Breast epithelium (tissue), 4 donors: ENCODE measurements at regions not wholly inside any gene's neighbourhood (a gene's known extent, or its start where the extent isn't known, plus 50 kb on each side); places are given as distances from the start of the nearest gene placed in this dataset.

Experiments
- DNase-seq, 2 donors: peaks; one replicate each; pipeline ENCODE4 v3.0.0-alpha.2; 2019; ENCODE audit warnings: low spot score in 2 of 2
- H3K27ac ChIP-seq, 2 donors: fragments of 200-600 bp; sonication (generic) in 1 of 2; one replicate each; pipeline ENCODE4 v1.5.1; 2016 to 2019; ENCODE audit warnings: mild to moderate bottlenecking in 1 of 2
- H3K27me3 ChIP-seq, 2 donors: fragments of 200-600 bp; sonication (generic) in 1 of 2; one replicate each; pipeline versions ENCODE4 v1.5.1 to v1.6.0; 2017 to 2019; ENCODE audit warnings: control low read depth in 1 of 2, mild to moderate bottlenecking in 1 of 2
- H3K36me3 ChIP-seq: fragments of 200-600 bp; one replicate; pipeline ENCODE4 v1.5.1; 2019
- H3K4me1 ChIP-seq, 2 donors: fragments of 200-600 bp; sonication (generic); one replicate each; pipeline ENCODE4 v1.5.1; 2016 to 2019; ENCODE audit warnings: control low read depth in 1 of 2
- H3K4me3 ChIP-seq, 3 donors: fragments of 200-600 bp; sonication (generic); 1 replicate in 2 of 3; 2 replicates in 1 of 3; pipeline ENCODE4 v1.5.1; 2016 to 2019; ENCODE audit warnings: mild to moderate bottlenecking in 3 of 3, moderate library complexity in 2 of 3
- H3K9me3 ChIP-seq, 2 donors: fragments of 200-600 bp; sonication (generic) in 1 of 2; one replicate each; pipeline ENCODE4 v1.5.1; 2016 to 2019; ENCODE audit warnings: control low read depth in 1 of 2
- CTCF ChIP-seq, 3 donors: fragments of 450-650 bp; IDR thresholded peaks; one replicate each; pipeline ENCODE4 v1.5.1; 2016 to 2017; ENCODE audit warnings: antibody characterized with exemption in 3 of 3, mild to moderate bottlenecking in 3 of 3, moderate library complexity in 3 of 3
- POLR2A ChIP-seq: fragments of 450-650 bp; IDR thresholded peaks from one replicate; pipeline ENCODE4 v1.6.1; 2016; ENCODE audit warnings: antibody characterized with exemption, mild to moderate bottlenecking, moderate library complexity
- POLR2AphosphoS5 ChIP-seq, 3 donors: sonication (generic); formaldehyde crosslinking; IDR thresholded peaks; one replicate each; pipeline ENCODE4 v1.6.1; 2017; ENCODE audit warnings: antibody characterized with exemption in 3 of 3
- intact Hi-C: fragments of 100-400 bp; cut with DNase I; formaldehyde crosslinking; loops from one replicate; pipeline ENCODE4 v1.15.1; 2023; ENCODE audit warnings: low total_unique reads

- Histone ChIP-seq H3K27me3 (no peaks in the 10 kb centered on the region), H3K4me1 (no peaks in the 10 kb centered on the region), H3K4me3 (no peak overlapping the region), H3K36me3 (no peaks in the 10 kb centered on the region), H3K9me3 (no peaks in the 10 kb centered on the region), H3K27ac (no peak overlapping the region)
- TF ChIP-seq POLR2AphosphoS5 (IDR thresholded peaks at IDR 0.05) (no peak), CTCF (IDR thresholded peaks at IDR 0.05) (no peak), POLR2A (no peak)
- intact Hi-C loops: no loop called here
- DNase-seq: no peak
These were observed 616.5 kb downstream of the C6orf118 start for GRCh38 chr6:164692772-164693510.

- DNase-seq: no peak
- Histone ChIP-seq H3K36me3 (no peaks in the 10 kb centered on the region), H3K4me1 (no peaks in the 10 kb centered on the region), H3K4me3 (no peak overlapping the region), H3K9me3 (no peaks in the 10 kb centered on the region), H3K27me3 (no peaks in the 10 kb centered on the region), H3K27ac (no peak overlapping the region)
- intact Hi-C loops: no loop called here
- TF ChIP-seq POLR2AphosphoS5 (IDR thresholded peaks at IDR 0.05): no peak
- no peak for TF ChIP-seq POLR2A
- no peak for TF ChIP-seq CTCF (IDR thresholded peaks at IDR 0.05)
These were observed 618.5 kb downstream of the C6orf118 start for GRCh38 chr6:164690702-164691500.

- Histone ChIP-seq H3K4me3 (no peak overlapping the region), H3K9me3 (no peaks in the 10 kb centered on the region), H3K36me3 (no peaks in the 10 kb centered on the region), H3K27ac (no peak overlapping the region), H3K27me3 (no peaks in the 10 kb centered on the region), H3K4me1 (no peaks in the 10 kb centered on the region)
- DNase-seq: no peak
- intact Hi-C loops: no loop called here
- no peak for TF ChIP-seq CTCF (IDR thresholded peaks at IDR 0.05)
- no peak for TF ChIP-seq POLR2AphosphoS5 (IDR thresholded peaks at IDR 0.05)
- TF ChIP-seq POLR2A: no peak
These were observed 619.2 kb downstream of the C6orf118 start for GRCh38 chr6:164690241-164690640.

- no peak for DNase-seq
- Histone ChIP-seq H3K4me3 (no peak overlapping the region), H3K27me3 (no peaks in the 10 kb centered on the region), H3K36me3 (no peaks in the 10 kb centered on the region), H3K4me1 (no peaks in the 10 kb centered on the region), H3K9me3 (no peaks in the 10 kb centered on the region), H3K27ac (no peak overlapping the region)
- TF ChIP-seq POLR2AphosphoS5 (IDR thresholded peaks at IDR 0.05): no peak
- TF ChIP-seq CTCF (IDR thresholded peaks at IDR 0.05): no peak
- no peak for TF ChIP-seq POLR2A
- intact Hi-C loops: no loop called here
These were observed 644.1 kb downstream of the C6orf118 start for GRCh38 chr6:164665328-164665727.

GRCh38 chr6:164663634-164664033 lies 645.8 kb downstream of the C6orf118 start:
- intact Hi-C loops: no loop called here
- Histone ChIP-seq H3K9me3 (no peaks in the 10 kb centered on the region), H3K4me1 (no peaks in the 10 kb centered on the region), H3K27ac (no peak overlapping the region), H3K4me3 (no peak overlapping the region), H3K36me3 (no peaks in the 10 kb centered on the region), H3K27me3 (no peaks in the 10 kb centered on the region)
- no peak for TF ChIP-seq POLR2A
- TF ChIP-seq POLR2AphosphoS5 (IDR thresholded peaks at IDR 0.05): no peak
- no peak for TF ChIP-seq CTCF (IDR thresholded peaks at IDR 0.05)
- no peak for DNase-seq
